ENCODE measurements at regions not wholly inside any gene's neighbourhood (a gene's known extent, or its start where the extent isn't known, plus 50 kb on each side); places are given as distances from the start of the nearest gene placed in this dataset.

DNA sequence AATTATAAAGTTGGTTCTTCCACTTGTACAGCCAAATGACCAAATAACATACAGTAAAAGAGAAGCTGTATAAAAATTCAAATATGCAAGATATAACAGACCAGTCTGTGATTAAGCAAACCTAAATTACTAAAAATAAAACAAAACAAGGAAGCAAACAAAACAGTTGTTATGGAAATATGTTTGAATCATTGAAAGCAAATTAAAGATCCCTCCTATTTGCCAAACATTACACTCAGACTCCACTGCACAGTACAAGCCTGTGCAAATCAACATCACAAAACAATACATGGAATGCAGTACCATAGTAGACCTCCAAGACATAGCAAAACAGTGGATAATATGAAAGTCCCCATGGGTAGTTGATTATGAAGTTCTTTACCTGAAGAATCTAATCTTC is 288.1 kb upstream of the PTGER4 start:
- no peak overlapping the region for H3K4me3 ChIP-seq (ENCODE audit: low read length)
- no peaks in the 10 kb centered on the region for H3K36me3 ChIP-seq (ENCODE audit: insufficient read depth, low read length)
- no peak overlapping the region for H2AFZ ChIP-seq (ENCODE audit: low read depth, low read length)
- H3K27me3 ChIP-seq (ENCODE audit: insufficient read depth, low read length): no peaks in the 10 kb centered on the region
- H3K9me3 ChIP-seq (ENCODE audit: low read length): no peaks in the 10 kb centered on the region
- H3K4me1 ChIP-seq (ENCODE audit: insufficient read depth, low read length): no peaks in the 10 kb centered on the region

GRCh38 chr5:40390281-40391149 is 289.2 kb upstream of the PTGER4 start:
- no peaks in the 10 kb centered on the region for H3K36me3 ChIP-seq (ENCODE audit: insufficient read depth, low read length)
- H3K4me3 ChIP-seq (ENCODE audit: low read length): no peak overlapping the region
- no peaks in the 10 kb centered on the region for H3K27me3 ChIP-seq (ENCODE audit: insufficient read depth, low read length)
- H2AFZ ChIP-seq (ENCODE audit: low read depth, low read length): no peak overlapping the region
- H3K9me3 ChIP-seq (ENCODE audit: low read length): no peaks in the 10 kb centered on the region
- no peaks in the 10 kb centered on the region for H3K4me1 ChIP-seq (ENCODE audit: insufficient read depth, low read length)

DNA sequence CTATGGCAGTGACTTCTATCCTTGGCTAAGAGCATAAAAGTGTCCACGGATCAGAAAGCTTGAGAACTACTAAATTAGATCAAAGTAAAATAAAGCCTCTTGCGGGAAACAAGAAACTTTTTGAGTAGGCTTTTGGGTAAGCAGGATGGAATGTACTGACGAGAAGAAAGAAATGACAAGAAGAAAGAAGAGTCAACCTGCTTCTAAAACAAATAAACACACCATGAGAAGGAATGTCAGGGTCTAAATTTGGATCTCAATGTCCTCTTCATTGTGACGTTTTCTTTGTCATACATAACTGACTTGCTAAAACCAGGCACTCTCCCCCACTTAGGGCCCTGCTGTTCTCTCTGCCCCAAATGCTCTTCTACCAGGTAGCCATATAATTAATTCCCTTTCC is 290.1 kb upstream of the PTGER4 start:
- no peaks in the 10 kb centered on the region for H3K36me3 ChIP-seq (ENCODE audit: insufficient read depth, low read length)
- no peak overlapping the region for H2AFZ ChIP-seq (ENCODE audit: low read depth, low read length)
- no peaks in the 10 kb centered on the region for H3K27me3 ChIP-seq (ENCODE audit: insufficient read depth, low read length)
- no peaks in the 10 kb centered on the region for H3K4me1 ChIP-seq (ENCODE audit: insufficient read depth, low read length)
- H3K9me3 ChIP-seq (ENCODE audit: low read length): no peaks in the 10 kb centered on the region
- H3K4me3 ChIP-seq (ENCODE audit: low read length): no peak overlapping the region

DNA sequence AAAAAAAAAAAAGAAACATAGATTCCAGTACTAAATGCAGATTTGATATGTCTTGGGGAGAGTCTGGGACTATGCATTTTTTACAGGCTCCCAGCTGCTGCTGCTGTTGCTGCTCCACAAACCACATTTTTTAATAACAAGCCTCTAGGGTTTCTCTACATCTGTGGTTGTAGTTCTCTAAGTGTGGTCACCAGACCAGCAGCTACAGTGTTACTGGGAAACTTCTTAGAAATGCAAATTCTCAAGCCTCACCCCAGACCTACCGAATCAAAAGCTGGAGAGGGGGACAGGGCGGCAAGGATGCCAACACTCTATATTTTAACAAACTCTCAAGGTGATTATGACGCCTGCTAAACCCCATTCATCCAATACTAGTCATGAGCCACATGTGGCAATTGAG is 293.4 kb upstream of the PTGER4 start:
- no peaks in the 10 kb centered on the region for H3K36me3 ChIP-seq (ENCODE audit: insufficient read depth, low read length)
- H3K4me3 ChIP-seq (ENCODE audit: low read length): no peak overlapping the region
- H3K9me3 ChIP-seq (ENCODE audit: low read length): no peaks in the 10 kb centered on the region
- H3K4me1 ChIP-seq (ENCODE audit: insufficient read depth, low read length): no peaks in the 10 kb centered on the region
- H3K27me3 ChIP-seq (ENCODE audit: insufficient read depth, low read length): no peaks in the 10 kb centered on the region
- H2AFZ ChIP-seq (ENCODE audit: low read depth, low read length): no peak overlapping the region

- H3K36me3 ChIP-seq (ENCODE audit: insufficient read depth, low read length): no peaks in the 10 kb centered on the region
- no peaks in the 10 kb centered on the region for H3K4me1 ChIP-seq (ENCODE audit: insufficient read depth, low read length)
- no peaks in the 10 kb centered on the region for H3K27me3 ChIP-seq (ENCODE audit: insufficient read depth, low read length)
- H3K9me3 ChIP-seq (ENCODE audit: low read length): no peaks in the 10 kb centered on the region
- H2AFZ ChIP-seq (ENCODE audit: low read depth, low read length): no peak overlapping the region
- H3K4me3 ChIP-seq (ENCODE audit: low read length): no peak overlapping the region
Observed at GRCh38 chr5:40385544-40385943, 294.2 kb upstream of the PTGER4 start.

- Histone ChIP-seq H3K36me3 (ENCODE audit: insufficient read depth, low read length) (no peaks in the 10 kb centered on the region), H3K4me3 (ENCODE audit: low read length) (no peak overlapping the region), H3K27me3 (ENCODE audit: insufficient read depth, low read length) (no peaks in the 10 kb centered on the region), H3K9me3 (ENCODE audit: low read length) (no peaks in the 10 kb centered on the region), H2AFZ (ENCODE audit: low read depth, low read length) (no peak overlapping the region), H3K4me1 (ENCODE audit: insufficient read depth, low read length) (no peaks in the 10 kb centered on the region)
Observed at GRCh38 chr5:40384782-40385390, 294.8 kb upstream of the PTGER4 start.

- Histone ChIP-seq H3K9me3 (ENCODE audit: low read length) (no peaks in the 10 kb centered on the region), H3K36me3 (ENCODE audit: insufficient read depth, low read length) (no peaks in the 10 kb centered on the region), H3K4me1 (ENCODE audit: insufficient read depth, low read length) (no peaks in the 10 kb centered on the region), H3K4me3 (ENCODE audit: low read length) (no peak overlapping the region), H3K27me3 (ENCODE audit: insufficient read depth, low read length) (no peaks in the 10 kb centered on the region), H2AFZ (ENCODE audit: low read depth, low read length) (no peak overlapping the region)
Observed at GRCh38 chr5:40383749-40384651, 295.7 kb upstream of the PTGER4 start.

DNA sequence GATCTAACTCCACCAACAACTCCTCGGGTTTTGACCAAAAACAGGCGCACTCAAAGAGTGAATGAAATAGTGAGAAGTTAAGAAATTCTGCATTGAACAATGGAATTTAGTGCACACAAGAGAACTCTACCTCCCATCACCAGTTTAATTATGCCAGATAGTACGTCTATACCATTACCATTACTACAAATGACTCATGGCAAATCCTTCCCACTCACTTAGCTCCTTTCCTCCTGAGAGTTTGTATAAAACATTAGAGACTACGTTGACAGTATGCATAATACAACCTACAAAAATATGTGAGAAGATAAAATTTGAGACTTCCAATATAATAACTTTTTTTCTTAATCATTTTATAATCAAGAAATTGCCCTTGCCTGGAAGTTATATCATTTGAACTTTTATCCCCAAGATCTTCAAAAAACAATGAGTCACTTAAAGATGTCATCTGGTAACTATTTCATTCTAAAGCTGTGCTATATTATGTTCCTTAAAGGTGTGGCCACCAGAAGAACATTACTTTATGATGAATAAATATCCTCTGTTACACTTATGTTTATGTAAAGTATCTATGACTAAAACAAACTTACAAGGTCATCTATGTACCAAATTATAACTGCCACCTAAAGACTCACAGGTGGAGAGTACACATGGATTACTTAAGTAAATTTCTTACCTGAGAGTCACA is 297.9 kb upstream of the PTGER4 start:
- Histone ChIP-seq H3K27me3 (ENCODE audit: insufficient read depth, low read length) (no peaks in the 10 kb centered on the region), H3K36me3 (ENCODE audit: insufficient read depth, low read length) (no peaks in the 10 kb centered on the region), H3K9me3 (ENCODE audit: low read length) (no peaks in the 10 kb centered on the region), H3K4me1 (ENCODE audit: insufficient read depth, low read length) (no peaks in the 10 kb centered on the region), H3K4me3 (ENCODE audit: low read length) (no peak overlapping the region), H2AFZ (ENCODE audit: low read depth, low read length) (no peak overlapping the region)

DNA sequence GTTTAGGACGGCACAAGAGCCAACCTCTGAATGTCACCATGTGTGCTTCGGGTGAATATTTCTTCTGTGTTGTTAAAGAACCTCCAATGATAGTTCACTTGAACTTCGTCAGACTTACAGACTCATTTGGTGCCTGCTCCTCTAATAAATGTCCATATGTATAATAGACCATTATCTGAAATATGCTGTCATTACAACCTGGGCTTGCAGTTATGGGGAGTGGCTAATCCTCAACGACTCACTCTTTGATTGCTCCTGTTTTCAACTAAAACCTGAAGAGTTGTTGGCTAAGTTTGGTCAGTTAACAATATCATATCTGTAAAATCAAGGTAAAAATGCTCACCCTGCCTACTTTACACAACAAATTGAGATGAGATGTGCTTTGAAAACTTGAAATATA is 298.7 kb upstream of the PTGER4 start:
- Histone ChIP-seq H2AFZ (ENCODE audit: low read depth, low read length) (no peak overlapping the region), H3K4me3 (ENCODE audit: low read length) (no peak overlapping the region), H3K9me3 (ENCODE audit: low read length) (no peaks in the 10 kb centered on the region), H3K36me3 (ENCODE audit: insufficient read depth, low read length) (no peaks in the 10 kb centered on the region), H3K27me3 (ENCODE audit: insufficient read depth, low read length) (no peaks in the 10 kb centered on the region), H3K4me1 (ENCODE audit: insufficient read depth, low read length) (no peaks in the 10 kb centered on the region)

DNA sequence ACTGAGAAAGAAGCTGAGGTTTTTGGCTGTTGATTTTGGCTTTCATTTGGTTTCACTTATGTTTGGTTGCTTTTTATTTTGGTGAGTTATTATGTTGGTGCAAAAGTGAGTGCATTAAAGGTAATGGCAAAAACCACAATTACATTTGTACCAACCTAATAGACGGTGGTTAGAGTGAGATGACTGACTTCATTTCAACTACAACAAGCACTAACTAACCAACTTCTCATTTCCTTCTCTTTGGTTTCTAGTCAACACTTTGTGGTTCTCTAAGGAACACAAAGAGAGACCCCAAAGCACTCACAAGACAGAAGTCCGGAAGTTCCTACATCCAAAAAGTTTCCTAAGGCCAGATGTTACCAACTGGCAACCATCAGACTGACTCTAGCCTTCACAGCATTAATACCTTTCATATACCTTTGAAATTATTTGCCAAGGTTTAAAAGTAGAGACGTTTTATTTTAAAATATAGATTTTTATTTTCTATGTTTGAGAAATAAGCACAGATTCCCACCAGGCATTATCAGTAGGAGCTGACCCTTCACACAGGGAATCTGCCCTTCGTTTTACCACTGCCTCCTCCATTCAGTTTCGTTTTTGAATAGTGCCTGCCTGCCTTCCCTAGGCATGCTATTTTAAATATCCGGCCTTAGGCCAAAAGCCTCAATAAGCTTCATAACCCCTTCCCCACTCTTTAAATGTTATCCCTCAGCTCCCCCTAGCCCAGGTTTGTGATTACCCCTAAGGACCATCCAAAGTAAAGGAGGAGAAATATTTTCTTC is 301.1 kb upstream of the PTGER4 start:
- Histone ChIP-seq H3K4me1 (ENCODE audit: insufficient read depth, low read length) (no peaks in the 10 kb centered on the region), H2AFZ (ENCODE audit: low read depth, low read length) (no peak overlapping the region), H3K9me3 (ENCODE audit: low read length) (no peaks in the 10 kb centered on the region), H3K36me3 (ENCODE audit: insufficient read depth, low read length) (no peaks in the 10 kb centered on the region), H3K4me3 (ENCODE audit: low read length) (no peak overlapping the region), H3K27me3 (ENCODE audit: insufficient read depth, low read length) (no peaks in the 10 kb centered on the region)

DNA sequence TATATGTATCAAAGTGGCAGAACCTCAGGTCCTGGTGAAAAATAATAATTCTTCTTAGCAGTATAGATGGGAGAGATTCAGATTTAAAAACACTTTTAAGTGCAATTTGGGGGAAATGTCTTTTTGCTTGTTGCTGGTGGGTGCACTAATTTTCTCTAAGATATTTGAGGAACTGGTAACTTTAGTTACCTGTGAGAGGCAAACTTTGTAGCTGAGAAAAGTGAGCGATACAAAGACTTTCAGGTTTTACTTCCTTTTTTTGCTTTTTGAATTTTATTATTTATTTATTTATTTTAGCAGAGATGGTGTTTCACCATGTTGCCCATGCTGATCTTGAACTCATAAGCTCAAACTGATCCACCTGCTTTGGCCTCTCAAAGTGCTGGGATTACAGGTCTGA is 303.1 kb upstream of the PTGER4 start:
- Histone ChIP-seq H3K27me3 (ENCODE audit: insufficient read depth, low read length) (no peaks in the 10 kb centered on the region), H3K4me1 (ENCODE audit: insufficient read depth, low read length) (no peaks in the 10 kb centered on the region), H3K36me3 (ENCODE audit: insufficient read depth, low read length) (no peaks in the 10 kb centered on the region), H2AFZ (ENCODE audit: low read depth, low read length) (no peak overlapping the region), H3K9me3 (ENCODE audit: low read length) (no peaks in the 10 kb centered on the region), H3K4me3 (ENCODE audit: low read length) (no peak overlapping the region)

DNA sequence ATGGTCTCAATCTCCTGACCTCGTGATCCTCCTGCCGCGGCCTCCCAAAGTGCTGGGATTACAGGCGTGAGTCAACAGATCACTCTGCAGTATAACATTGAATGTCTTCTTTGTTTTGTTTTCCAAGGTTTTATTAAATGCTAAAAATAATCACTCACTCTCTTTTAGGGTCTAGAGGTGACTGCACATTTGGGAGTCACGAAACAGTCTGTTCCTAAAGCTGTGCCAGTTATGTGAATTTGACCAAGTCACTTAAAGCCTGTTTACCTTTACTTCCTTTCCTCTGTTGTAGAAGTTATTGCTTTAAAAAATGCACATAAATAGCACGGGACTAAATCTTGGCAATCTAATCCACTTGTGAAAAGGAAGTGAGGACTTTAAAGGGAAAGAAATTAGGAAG is 304.9 kb upstream of the PTGER4 start:
- Histone ChIP-seq H3K4me3 (ENCODE audit: low read length) (no peak overlapping the region), H3K36me3 (ENCODE audit: insufficient read depth, low read length) (no peaks in the 10 kb centered on the region), H3K27me3 (ENCODE audit: insufficient read depth, low read length) (no peaks in the 10 kb centered on the region), H3K9me3 (ENCODE audit: low read length) (no peaks in the 10 kb centered on the region), H2AFZ (ENCODE audit: low read depth, low read length) (no peak overlapping the region), H3K4me1 (ENCODE audit: insufficient read depth, low read length) (no peaks in the 10 kb centered on the region)
